IMR-90 (cell line): ENCODE measurements at regions not wholly inside any gene's neighbourhood (a gene's known extent, or its start where the extent isn't known, plus 50 kb on each side); places are given as distances from the start of the nearest gene placed in this dataset.

Experiments used
- ATAC-seq: fragments of 200-7000 bp; cut with Tn5 transposase; 2 replicates; pipeline ENCODE4 v1.9.1; 2020; ENCODE audit warnings: low read depth, mild to moderate bottlenecking, moderate library complexity
- BruUV-seq: library from RNA; stranded (reverse); fragments of 400-500 nt; replicated peaks from 2 replicates; lab custom pipeline; 2021; lab: Mats Ljungman, UMichigan
- CTCF ChIA-PET: fragments of 300-600 bp; formaldehyde crosslinking; extraction: SDS; loops from one replicate; lab custom pipeline; 2021; ENCODE audit warnings: antibody characterized with exemption; lab: Yijun Ruan, JAX
- POLR2A ChIA-PET: fragments of 300-600 bp; sonication (Branson Sonifier 250); formaldehyde crosslinking; loops from one replicate; lab custom pipeline; 2022; ENCODE audit warnings: antibody characterized with exemption; ENCODE audit not compliant: unreplicated experiment; lab: Charles Lee
- DNase-seq: peaks from one replicate; pipeline ENCODE4 v3.0.0; 2013
- H2AFZ ChIP-seq: replicated peaks from 2 replicates; pipeline ENCODE3; 2013; ENCODE audit warnings: low read length, mild to moderate bottlenecking; ENCODE audit not compliant: poor library complexity
- H2AK5ac ChIP-seq: 2 replicates; pipeline ENCODE4 v1.6.1; 2013; ENCODE audit warnings: low read depth, low read length, inconsistent platforms
- H2AK9ac ChIP-seq: replicated peaks from 2 replicates; pipeline ENCODE3; 2013; ENCODE audit warnings: mild to moderate bottlenecking, low read depth, low read length, moderate library complexity; ENCODE audit not compliant: poor library complexity
- H2BK120ac ChIP-seq: 2 replicates; pipeline ENCODE4 v1.6.1; 2013; ENCODE audit warnings: low read depth, low read length, inconsistent platforms
- H2BK15ac ChIP-seq: 3 replicates; pipeline ENCODE4 v1.6.1; 2013; ENCODE audit warnings: low read depth, low read length, inconsistent platforms
- H2BK20ac ChIP-seq: 2 replicates; pipeline ENCODE4 v1.6.1; 2013; ENCODE audit warnings: low read depth, mild to moderate bottlenecking, inconsistent platforms, low read length, moderate library complexity
- H2BK5ac ChIP-seq: 2 replicates; pipeline ENCODE4 v1.6.1; 2013; ENCODE audit warnings: mild to moderate bottlenecking, low read depth, low read length, inconsistent platforms; ENCODE audit not compliant: poor library complexity, severe bottlenecking
- H3K14ac ChIP-seq: replicated peaks from 2 replicates; pipeline ENCODE4 v1.6.1; 2013; ENCODE audit warnings: low read depth, low read length, inconsistent platforms
- H3K18ac ChIP-seq: 2 replicates; pipeline ENCODE4 v1.6.1; 2013; ENCODE audit warnings: low read depth, low read length, control low read depth
- H3K23ac ChIP-seq: 2 replicates; pipeline ENCODE4 v1.6.1; 2013; ENCODE audit warnings: low read depth, low read length, inconsistent platforms
- H3K27ac ChIP-seq: 2 replicates; pipeline ENCODE4 v1.5.1; 2013; ENCODE audit warnings: mild to moderate bottlenecking, control low read depth, low read length; ENCODE audit not compliant: insufficient read depth
- H3K27me3 ChIP-seq: 2 replicates; pipeline ENCODE4 v1.6.1; 2013; ENCODE audit warnings: low read length; ENCODE audit not compliant: control insufficient read depth, insufficient read depth
- H3K36me3 ChIP-seq: 2 replicates; pipeline ENCODE4 v1.6.1; 2013; ENCODE audit warnings: low read length, mixed read lengths; ENCODE audit not compliant: control insufficient read depth, insufficient read depth
- H3K4ac ChIP-seq: 2 replicates; pipeline ENCODE4 v1.6.1; 2013; ENCODE audit warnings: low read depth, low read length, inconsistent platforms
- H3K4me1 ChIP-seq: 2 replicates; pipeline ENCODE4 v1.6.1; 2013; ENCODE audit warnings: low read length, mixed read lengths; ENCODE audit not compliant: control insufficient read depth, insufficient read depth
- H3K4me2 ChIP-seq: 2 replicates; pipeline ENCODE4 v1.6.1; 2013; ENCODE audit warnings: low read depth, mild to moderate bottlenecking, control low read depth, low read length, moderate library complexity
- H3K4me3 ChIP-seq: 2 replicates; pipeline ENCODE4 v1.5.1; 2013; ENCODE audit warnings: low read depth, mild to moderate bottlenecking, control low read depth, low read length, moderate library complexity; ENCODE audit not compliant: insufficient read depth
- H3K56ac ChIP-seq: 2 replicates; pipeline ENCODE4 v1.6.1; 2013; ENCODE audit warnings: low read length, inconsistent platforms; ENCODE audit not compliant: insufficient read depth; ENCODE audit errors: extremely low read depth
- H3K79me1 ChIP-seq, 2 experiments: 2 replicates each; pipeline ENCODE4 v1.6.1; 2013; ENCODE audit warnings: low read length in 2 of 2, inconsistent platforms in 1 of 2, low read depth in 1 of 2
- H3K9ac ChIP-seq: 2 replicates; pipeline ENCODE4 v1.6.1; 2013; ENCODE audit warnings: low read depth, low read length, control low read depth
- H3K9me1 ChIP-seq: 2 replicates; pipeline ENCODE4 v1.6.1; 2013; ENCODE audit warnings: low read length, inconsistent platforms; ENCODE audit not compliant: insufficient read depth
- H3K9me3 ChIP-seq: 2 replicates; pipeline ENCODE4 v1.6.1; 2013; ENCODE audit warnings: low read length; ENCODE audit not compliant: control insufficient read depth, insufficient read depth
- H4K20me1 ChIP-seq: 2 replicates; pipeline ENCODE4 v1.6.1; 2013; ENCODE audit warnings: low read length, inconsistent platforms; ENCODE audit not compliant: insufficient read depth
- H4K5ac ChIP-seq: 2 replicates; pipeline ENCODE4 v1.6.1; 2013; ENCODE audit warnings: mild to moderate bottlenecking, low read depth, low read length, control low read depth
- H4K8ac ChIP-seq, 2 experiments: 2 replicates each; pipeline ENCODE4 v1.6.1; 2013; ENCODE audit warnings: low read depth in 2 of 2, low read length in 2 of 2, control low read depth in 1 of 2, inconsistent platforms in 1 of 2
- H4K91ac ChIP-seq: 2 replicates; pipeline ENCODE4 v1.6.1; 2013; ENCODE audit warnings: low read depth, low read length, inconsistent platforms; ENCODE audit not compliant: insufficient read depth
- CTCF ChIP-seq: conservative IDR thresholded peaks from 2 replicates; pipeline ENCODE4 v1.5.1; 2012; ENCODE audit warnings: mild to moderate bottlenecking, low read depth, low read length, improper control_type of control experiment
- MAFK ChIP-seq: IDR thresholded peaks from 2 replicates; pipeline ENCODE4 v1.6.1; 2012; ENCODE audit warnings: low read depth, low read length, improper control_type of control experiment
- RFX5 ChIP-seq: IDR thresholded peaks from 2 replicates; pipeline ENCODE4 v1.8.0; 2012; ENCODE audit warnings: low read depth, mild to moderate bottlenecking, low read length, moderate library complexity
- WGBS, 2 experiments: methylation state at CpG; one replicate each; pipeline versions ENCODE4 v1.1.5 to v1.1.7; 2013; ENCODE audit warnings: missing lambda C conversion rate in 2 of 2; ENCODE audit not compliant: insufficient read length in 1 of 2; ENCODE audit errors: extremely low coverage in 2 of 2; 5-methylcytosine and 5-hydroxymethylcytosine counted together
- dilution Hi-C: fragments of 300-500 bp; cut with HindIII; formaldehyde crosslinking; loops from one replicate; pipeline ENCODE4 v1.14.3; 2018; ENCODE audit warnings: low sequenced_read_pairs; ENCODE audit not compliant: unreplicated experiment
- in situ Hi-C: fragments of 300-500 bp; cut with MboI; formaldehyde crosslinking; loops from 3 replicates; pipeline ENCODE4 v1.14.3; 2019; ENCODE audit warnings: low sequenced_read_pairs, inconsistent platforms, mixed read lengths
- intact Hi-C: fragments of 100-400 bp; cut with micrococcal nuclease; formaldehyde crosslinking; loops from 2 replicates; pipeline ENCODE4 v1.10.0; 2022

- TF ChIP-seq MAFK (peak; percentile 66), CTCF (no peak), RFX5 (no peak)
- no peak overlapping the region for H3K4me3 ChIP-seq
- H2BK15ac ChIP-seq: no peak overlapping the region
- ATAC-seq: no peak
- no peak overlapping the region for H2AK9ac ChIP-seq
- no peak overlapping the region for H3K27ac ChIP-seq
- no peak overlapping the region for H3K4ac ChIP-seq
- no peak overlapping the region for H2AFZ ChIP-seq
- H2BK5ac ChIP-seq: no peak overlapping the region
- no peak overlapping the region for H2BK120ac ChIP-seq
- H3K4me1 ChIP-seq: no peaks in the 10 kb centered on the region
- H3K9me1 ChIP-seq: no peaks in the 10 kb centered on the region
- H4K91ac ChIP-seq: no peak overlapping the region
- H3K18ac ChIP-seq: no peak overlapping the region
- no peaks in the 10 kb centered on the region for H3K9me3 ChIP-seq
- H2BK20ac ChIP-seq: no peak overlapping the region
- H3K9ac ChIP-seq: no peak overlapping the region
- no peak overlapping the region for H3K23ac ChIP-seq
- no peaks in the 10 kb centered on the region for H3K36me3 ChIP-seq
- CTCF ChIA-PET: no interaction called here
- POLR2A ChIA-PET: no interaction called here
- no peaks in the 10 kb centered on the region for H4K20me1 ChIP-seq
- in situ Hi-C loops (no loop called here), intact Hi-C loops (no loop called here), dilution Hi-C loops (no loop called here)
- no peaks in the 10 kb centered on the region for H3K79me1 ChIP-seq
- no peak overlapping the region for H4K5ac ChIP-seq
- no peak for DNase-seq
- H3K4me2 ChIP-seq: no peak overlapping the region
- H2AK5ac ChIP-seq: no peak overlapping the region
- BruUV-seq: no TSS peak
- no peak overlapping the region for H3K14ac ChIP-seq
- no peak overlapping the region for H4K8ac ChIP-seq
- no CpG with 5 or more reads among the region's 2 CpGs for WGBS, 2 experiments
- H3K56ac ChIP-seq: no peak overlapping the region
- H3K27me3 ChIP-seq: peaks cover 4% of the 10 kb centered on the region; the same call in 1 of the 2 replicates
Observed at GRCh38 chrX:13927175-13927574, 102.5 kb downstream of the GEMIN8 start.
